PC-3 (cell line): ENCODE measurements at regions not wholly inside any gene's neighbourhood (a gene's known extent, or its start where the extent isn't known, plus 50 kb on each side); places are given as distances from the start of the nearest gene placed in this dataset.

Source experiments
- CTCF ChIP-seq: fragments of 300-600 bp; sonication (generic); conservative IDR thresholded peaks from 2 replicates; pipeline ENCODE4 v1.5.1; 2017; ENCODE audit warnings: antibody characterized with exemption, low read depth, mild to moderate bottlenecking, low read length
- EZH2phosphoT487 ChIP-seq: fragments of 300-600 bp; sonication (generic); IDR thresholded peaks from 2 replicates; pipeline ENCODE4 v1.6.1; 2018; ENCODE audit warnings: mild to moderate bottlenecking, antibody characterized with exemption, low read length, borderline replicate concordance

GRCh38 chr1:82153752-82154151, 353.0 kb downstream of the ADGRL2 start:
- no peak for TF ChIP-seq CTCF
- no peak for TF ChIP-seq EZH2phosphoT487
